GM23338 (cell line): ENCODE measurements at regions not wholly inside any gene's neighbourhood (a gene's known extent, or its start where the extent isn't known, plus 50 kb on each side); places are given as distances from the start of the nearest gene placed in this dataset.

ENCODE experiments used
- ATAC-seq: fragments of 200-7000 bp; cut with Tn5 transposase; 3 replicates; pipeline ENCODE4 v1.9.1; 2020
- DNase-seq: peaks from one replicate; pipeline ENCODE4 v3.0.0-alpha.2; 2015; ENCODE audit warnings: low spot score
- H2AFZ ChIP-seq: fragments of 200-600 bp; sonication (generic); 2 replicates; pipeline ENCODE4 v1.8.0; 2016; ENCODE audit warnings: antibody characterized with exemption, mild to moderate bottlenecking, moderate library complexity
- H3F3A ChIP-seq: fragments of 200-600 bp; sonication (generic); replicated peaks from 2 replicates; pipeline ENCODE4 v1.8.0; 2017; ENCODE audit warnings: antibody characterized with exemption, mixed run types, low read depth
- H3K27ac ChIP-seq: fragments of 200-600 bp; sonication (generic); 2 replicates; pipeline ENCODE4 v1.6.1; 2016; ENCODE audit warnings: low read depth
- H3K27me3 ChIP-seq: fragments of 200-600 bp; sonication (generic); 2 replicates; pipeline ENCODE4 v1.8.0; 2016; ENCODE audit warnings: mild to moderate bottlenecking, mixed run types, moderate library complexity; ENCODE audit not compliant: insufficient read depth
- H3K36me3 ChIP-seq: fragments of 200-600 bp; sonication (generic); 2 replicates; pipeline ENCODE4 v1.8.0; 2016; ENCODE audit warnings: mild to moderate bottlenecking; ENCODE audit not compliant: insufficient read depth
- H3K4me1 ChIP-seq: fragments of 200-600 bp; sonication (generic); 2 replicates; pipeline ENCODE4 v1.8.0; 2016; ENCODE audit warnings: mild to moderate bottlenecking, moderate library complexity; ENCODE audit not compliant: insufficient read depth
- H3K4me2 ChIP-seq: fragments of 200-600 bp; sonication (generic); 2 replicates; pipeline ENCODE4 v1.7.1; 2017; ENCODE audit warnings: mixed run types
- H3K4me3 ChIP-seq: fragments of 200-600 bp; sonication (generic); 2 replicates; pipeline ENCODE4 v1.6.1; 2016; ENCODE audit warnings: mixed run types
- H3K79me2 ChIP-seq: fragments of 200-600 bp; sonication (generic); replicated peaks from 2 replicates; pipeline ENCODE4 v1.8.0; 2017; ENCODE audit warnings: mild to moderate bottlenecking; ENCODE audit not compliant: insufficient read depth
- H3K9me2 ChIP-seq: fragments of 200-600 bp; sonication (generic); 2 replicates; pipeline ENCODE4 v1.8.0; 2017; ENCODE audit not compliant: insufficient read depth
- H4K20me1 ChIP-seq: fragments of 200-600 bp; sonication (generic); replicated peaks from 2 replicates; pipeline ENCODE4 v1.8.0; 2017; ENCODE audit warnings: mild to moderate bottlenecking; ENCODE audit not compliant: insufficient read depth
- H3K27ac Mint-ChIP-seq: 2 replicates; pipeline ENCODE4 v1.8.0; 2020; ENCODE audit warnings: inconsistent platforms, mild to moderate bottlenecking, moderate library complexity, mixed read lengths
- H3K27me3 Mint-ChIP-seq: 3 replicates; pipeline ENCODE4 v1.8.0; 2022; ENCODE audit warnings: low read depth, mild to moderate bottlenecking, moderate library complexity, mixed read lengths, inconsistent platforms; ENCODE audit not compliant: insufficient read depth, poor library complexity
- H3K36me3 Mint-ChIP-seq: 3 replicates; pipeline ENCODE4 v1.8.0; 2021; ENCODE audit warnings: low read depth, mild to moderate bottlenecking, inconsistent platforms, moderate library complexity, mixed read lengths
- H3K4me1 Mint-ChIP-seq: 3 replicates; pipeline ENCODE4 v1.8.0; 2020; ENCODE audit warnings: mild to moderate bottlenecking, inconsistent platforms, mixed read lengths
- H3K4me3 Mint-ChIP-seq: 3 replicates; pipeline ENCODE4 v1.8.0; 2021; ENCODE audit warnings: moderate library complexity, mild to moderate bottlenecking, inconsistent platforms, mixed read lengths
- H3K9me3 Mint-ChIP-seq: 3 replicates; pipeline ENCODE4 v1.8.0; 2020; ENCODE audit warnings: moderate library complexity, mild to moderate bottlenecking, inconsistent platforms, mixed read lengths
- CREB1 ChIP-seq: fragments of 250-450 bp; sonication (Bioruptor Pico); IDR thresholded peaks from 2 replicates; pipeline ENCODE4 v1.5.0; 2020; ENCODE audit warnings: low read depth, mild to moderate bottlenecking, moderate library complexity
- EZH2phosphoT487 ChIP-seq: fragments of 200-600 bp; sonication (generic); IDR thresholded peaks from one replicate; pipeline ENCODE4 v1.8.1; 2018; ENCODE audit warnings: antibody characterized with exemption; ENCODE audit not compliant: unreplicated experiment
- JUNB ChIP-seq: IDR thresholded peaks from one replicate; pipeline ENCODE4 v1.6.1; 2016; ENCODE audit warnings: antibody characterized with exemption; ENCODE audit not compliant: unreplicated experiment
- NANOG ChIP-seq: IDR thresholded peaks from 2 replicates; pipeline ENCODE4 v1.6.1; 2016; ENCODE audit warnings: antibody characterized with exemption, borderline replicate concordance
- POLR2AphosphoS5 ChIP-seq: IDR thresholded peaks from 2 replicates; pipeline ENCODE4 v1.6.1; 2016; ENCODE audit warnings: antibody characterized with exemption, low read depth
- STAT1 ChIP-seq: IDR thresholded peaks from one replicate; pipeline ENCODE4 v1.6.1; 2016; ENCODE audit warnings: antibody characterized with exemption; ENCODE audit not compliant: unreplicated experiment
- ZNF114 ChIP-seq: fragments of 250-450 bp; sonication (Bioruptor Pico); IDR thresholded peaks from 2 replicates; pipeline ENCODE4 v1.5.0; 2020; ENCODE audit warnings: mild to moderate bottlenecking, moderate library complexity
- ZNF462 ChIP-seq: fragments of 250-450 bp; sonication (Bioruptor Pico); IDR thresholded peaks from 2 replicates; pipeline ENCODE4 v1.5.0; 2020; ENCODE audit warnings: mild to moderate bottlenecking, moderate library complexity
- TF ChIP-seq, protein P1 (sequence below): IDR thresholded peaks from 2 replicates; pipeline ENCODE4 v1.6.1; 2016; ENCODE audit warnings: antibody characterized with exemption
- TF ChIP-seq, protein P2 (sequence below): IDR thresholded peaks from one replicate; pipeline ENCODE4 v1.6.1; 2018; ENCODE audit warnings: antibody characterized with exemption; ENCODE audit not compliant: unreplicated experiment
- TF ChIP-seq, protein P3 (sequence below), 2 experiments: fragments of 200-600 bp in 1 of 2; sonication (generic) in 1 of 2; conservative IDR thresholded peaks; 2 replicates each; pipeline versions ENCODE4 v1.5.1 to v1.6.1; 2016 to 2017; ENCODE audit warnings: antibody characterized with exemption in 2 of 2, low read depth in 2 of 2, mild to moderate bottlenecking in 2 of 2, moderate library complexity in 1 of 2

GRCh38 chr3:182005219-182005618 is 293.5 kb downstream of the SOX2 start:
- Mint-ChIP-seq H3K36me3 (no peaks in the 10 kb centered on the region), H3K4me1 (peaks cover 33% of the 10 kb centered on the region), H3K27me3 (peaks cover 3% of the 10 kb centered on the region), H3K4me3 (no peak overlapping the region), H3K27ac (no peak overlapping the region), H3K9me3 (no peaks in the 10 kb centered on the region)
- no peak for DNase-seq
- H3F3A ChIP-seq = no peaks in the 10 kb centered on the region
- no peaks in the 10 kb centered on the region for H3K79me2 ChIP-seq
- peaks cover 10% of the 10 kb centered on the region; the same call in 1 of the 2 replicates for H3K4me1 ChIP-seq
- no peaks in the 10 kb centered on the region for H3K36me3 ChIP-seq
- H3K4me2 ChIP-seq = no peak overlapping the region
- no peak for ATAC-seq
- no peaks in the 10 kb centered on the region for H4K20me1 ChIP-seq
- H2AFZ ChIP-seq = peak overlapping the region; percentile 64
- TF ChIP-seq NANOG (no peak), ZNF462 (no peak), POLR2AphosphoS5 (no peak), ZNF114 (CRISPR knock-in tag) (no peak), STAT1 (no peak), JUNB (no peak), CREB1 (CRISPR knock-in tag) (no peak), EZH2phosphoT487 (no peak)
- TF ChIP-seq, protein P1, sequence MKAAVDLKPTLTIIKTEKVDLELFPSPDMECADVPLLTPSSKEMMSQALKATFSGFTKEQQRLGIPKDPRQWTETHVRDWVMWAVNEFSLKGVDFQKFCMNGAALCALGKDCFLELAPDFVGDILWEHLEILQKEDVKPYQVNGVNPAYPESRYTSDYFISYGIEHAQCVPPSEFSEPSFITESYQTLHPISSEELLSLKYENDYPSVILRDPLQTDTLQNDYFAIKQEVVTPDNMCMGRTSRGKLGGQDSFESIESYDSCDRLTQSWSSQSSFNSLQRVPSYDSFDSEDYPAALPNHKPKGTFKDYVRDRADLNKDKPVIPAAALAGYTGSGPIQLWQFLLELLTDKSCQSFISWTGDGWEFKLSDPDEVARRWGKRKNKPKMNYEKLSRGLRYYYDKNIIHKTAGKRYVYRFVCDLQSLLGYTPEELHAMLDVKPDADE = no peak
- TF ChIP-seq, protein P2, sequence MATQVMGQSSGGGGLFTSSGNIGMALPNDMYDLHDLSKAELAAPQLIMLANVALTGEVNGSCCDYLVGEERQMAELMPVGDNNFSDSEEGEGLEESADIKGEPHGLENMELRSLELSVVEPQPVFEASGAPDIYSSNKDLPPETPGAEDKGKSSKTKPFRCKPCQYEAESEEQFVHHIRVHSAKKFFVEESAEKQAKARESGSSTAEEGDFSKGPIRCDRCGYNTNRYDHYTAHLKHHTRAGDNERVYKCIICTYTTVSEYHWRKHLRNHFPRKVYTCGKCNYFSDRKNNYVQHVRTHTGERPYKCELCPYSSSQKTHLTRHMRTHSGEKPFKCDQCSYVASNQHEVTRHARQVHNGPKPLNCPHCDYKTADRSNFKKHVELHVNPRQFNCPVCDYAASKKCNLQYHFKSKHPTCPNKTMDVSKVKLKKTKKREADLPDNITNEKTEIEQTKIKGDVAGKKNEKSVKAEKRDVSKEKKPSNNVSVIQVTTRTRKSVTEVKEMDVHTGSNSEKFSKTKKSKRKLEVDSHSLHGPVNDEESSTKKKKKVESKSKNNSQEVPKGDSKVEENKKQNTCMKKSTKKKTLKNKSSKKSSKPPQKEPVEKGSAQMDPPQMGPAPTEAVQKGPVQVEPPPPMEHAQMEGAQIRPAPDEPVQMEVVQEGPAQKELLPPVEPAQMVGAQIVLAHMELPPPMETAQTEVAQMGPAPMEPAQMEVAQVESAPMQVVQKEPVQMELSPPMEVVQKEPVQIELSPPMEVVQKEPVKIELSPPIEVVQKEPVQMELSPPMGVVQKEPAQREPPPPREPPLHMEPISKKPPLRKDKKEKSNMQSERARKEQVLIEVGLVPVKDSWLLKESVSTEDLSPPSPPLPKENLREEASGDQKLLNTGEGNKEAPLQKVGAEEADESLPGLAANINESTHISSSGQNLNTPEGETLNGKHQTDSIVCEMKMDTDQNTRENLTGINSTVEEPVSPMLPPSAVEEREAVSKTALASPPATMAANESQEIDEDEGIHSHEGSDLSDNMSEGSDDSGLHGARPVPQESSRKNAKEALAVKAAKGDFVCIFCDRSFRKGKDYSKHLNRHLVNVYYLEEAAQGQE = no peak
- TF ChIP-seq, protein P3, sequence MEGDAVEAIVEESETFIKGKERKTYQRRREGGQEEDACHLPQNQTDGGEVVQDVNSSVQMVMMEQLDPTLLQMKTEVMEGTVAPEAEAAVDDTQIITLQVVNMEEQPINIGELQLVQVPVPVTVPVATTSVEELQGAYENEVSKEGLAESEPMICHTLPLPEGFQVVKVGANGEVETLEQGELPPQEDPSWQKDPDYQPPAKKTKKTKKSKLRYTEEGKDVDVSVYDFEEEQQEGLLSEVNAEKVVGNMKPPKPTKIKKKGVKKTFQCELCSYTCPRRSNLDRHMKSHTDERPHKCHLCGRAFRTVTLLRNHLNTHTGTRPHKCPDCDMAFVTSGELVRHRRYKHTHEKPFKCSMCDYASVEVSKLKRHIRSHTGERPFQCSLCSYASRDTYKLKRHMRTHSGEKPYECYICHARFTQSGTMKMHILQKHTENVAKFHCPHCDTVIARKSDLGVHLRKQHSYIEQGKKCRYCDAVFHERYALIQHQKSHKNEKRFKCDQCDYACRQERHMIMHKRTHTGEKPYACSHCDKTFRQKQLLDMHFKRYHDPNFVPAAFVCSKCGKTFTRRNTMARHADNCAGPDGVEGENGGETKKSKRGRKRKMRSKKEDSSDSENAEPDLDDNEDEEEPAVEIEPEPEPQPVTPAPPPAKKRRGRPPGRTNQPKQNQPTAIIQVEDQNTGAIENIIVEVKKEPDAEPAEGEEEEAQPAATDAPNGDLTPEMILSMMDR (conservative IDR thresholded peaks at IDR 0.05; ENCODE audit: low read depth in 2 of 2) = no peak
- H3K27ac ChIP-seq = no peak overlapping the region
- no peak overlapping the region for H3K4me3 ChIP-seq
- H3K9me2 ChIP-seq = peaks cover 15% of the 10 kb centered on the region
- no peaks in the 10 kb centered on the region for H3K27me3 ChIP-seq
